Suprapubic skin (tissue), 4 donors: ENCODE measurements at regions not wholly inside any gene's neighbourhood (a gene's known extent, or its start where the extent isn't known, plus 50 kb on each side); places are given as distances from the start of the nearest gene placed in this dataset.

Experiments used
- DNase-seq, 2 donors: peaks; one replicate each; pipeline ENCODE4 v3.0.0-alpha.2; 2019; ENCODE audit warnings: low spot score in 2 of 2
- H3K27ac ChIP-seq: fragments of 200-600 bp; sonication (generic); one replicate; pipeline ENCODE4 v1.5.1; 2019
- H3K27me3 ChIP-seq: fragments of 200-600 bp; sonication (generic); one replicate; pipeline ENCODE4 v1.5.1; 2019
- H3K36me3 ChIP-seq: fragments of 200-600 bp; sonication (generic); one replicate; pipeline ENCODE4 v1.5.1; 2019
- H3K4me1 ChIP-seq: fragments of 200-600 bp; sonication (generic); one replicate; pipeline ENCODE4 v1.5.1; 2019
- H3K4me3 ChIP-seq: fragments of 200-600 bp; sonication (generic); one replicate; pipeline ENCODE4 v1.5.1; 2019; ENCODE audit warnings: mild to moderate bottlenecking
- H3K9me3 ChIP-seq: fragments of 200-600 bp; sonication (generic); one replicate; pipeline ENCODE4 v1.5.1; 2019
- CTCF ChIP-seq, 2 donors: fragments of 200-600 bp in 1 of 2; fragments of 450-650 bp in 1 of 2; sonication (generic) in 1 of 2; IDR thresholded peaks; one replicate each; pipeline ENCODE4 v1.5.1; 2016 to 2019; ENCODE audit warnings: antibody characterized with exemption in 2 of 2, mild to moderate bottlenecking in 1 of 2, moderate library complexity in 1 of 2
- EP300 ChIP-seq: sonication (generic); formaldehyde crosslinking; IDR thresholded peaks from one replicate; pipeline ENCODE4 v1.6.1; 2017; ENCODE audit warnings: antibody characterized with exemption
- POLR2A ChIP-seq, 2 donors: fragments of 450-650 bp; IDR thresholded peaks; one replicate each; pipeline ENCODE4 v1.6.1; 2017; ENCODE audit warnings: antibody characterized with exemption in 2 of 2, mild to moderate bottlenecking in 2 of 2, moderate library complexity in 2 of 2
- POLR2AphosphoS5 ChIP-seq, 3 donors: sonication (generic); formaldehyde crosslinking; IDR thresholded peaks; one replicate each; pipeline ENCODE4 v1.6.1; 2017; ENCODE audit warnings: antibody characterized with exemption in 3 of 3
- WGBS: methylation state at CpG from one replicate; pipeline ENCODE4 v1.1.5; 2018; 5-methylcytosine and 5-hydroxymethylcytosine counted together

GRCh38 chr2:179354739-179355537 lies 90.3 kb upstream of the SESTD1 start:
- TF ChIP-seq EP300 (no peak), POLR2A (IDR thresholded peaks at IDR 0.05) (no peak), POLR2AphosphoS5 (IDR thresholded peaks at IDR 0.05) (no peak), CTCF (IDR thresholded peaks at IDR 0.05) (no peak)
- Histone ChIP-seq H3K27me3 (no peaks in the 10 kb centered on the region), H3K4me1 (no peaks in the 10 kb centered on the region), H3K27ac (no peak overlapping the region), H3K9me3 (no peaks in the 10 kb centered on the region), H3K4me3 (no peak overlapping the region), H3K36me3 (no peaks in the 10 kb centered on the region)
- no peak for DNase-seq
- WGBS: 83% methylated on average over 1 of the region's 1 CpG

DNA sequence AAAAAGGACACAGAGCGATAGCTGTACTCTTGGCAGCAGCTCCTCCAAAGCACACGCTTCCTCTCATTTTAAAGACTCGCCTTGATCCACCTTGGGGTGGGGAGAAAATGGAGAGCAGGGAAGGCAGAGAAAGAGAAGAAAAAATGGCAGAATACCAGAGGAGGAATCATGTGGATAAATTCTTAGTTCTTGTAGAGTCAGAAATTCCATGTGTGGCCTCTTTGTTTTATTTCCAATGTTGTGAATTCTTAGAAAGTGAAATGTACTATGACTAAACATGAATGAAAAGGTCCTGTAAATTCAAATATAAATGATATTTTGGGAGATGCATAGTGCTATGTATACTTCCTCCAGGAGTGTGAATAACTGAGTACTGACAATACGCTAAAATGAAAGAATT lies 89.7 kb upstream of the SESTD1 start:
- WGBS: 91% methylated on average over 4 of the region's 4 CpGs
- no peak for DNase-seq
- Histone ChIP-seq H3K27ac (no peak overlapping the region), H3K4me3 (no peak overlapping the region), H3K4me1 (no peaks in the 10 kb centered on the region), H3K27me3 (no peaks in the 10 kb centered on the region), H3K9me3 (no peaks in the 10 kb centered on the region), H3K36me3 (no peaks in the 10 kb centered on the region)
- no peak for TF ChIP-seq POLR2A (IDR thresholded peaks at IDR 0.05)
- no peak for TF ChIP-seq EP300
- no peak for TF ChIP-seq POLR2AphosphoS5 (IDR thresholded peaks at IDR 0.05)
- TF ChIP-seq CTCF (IDR thresholded peaks at IDR 0.05): no peak

DNA sequence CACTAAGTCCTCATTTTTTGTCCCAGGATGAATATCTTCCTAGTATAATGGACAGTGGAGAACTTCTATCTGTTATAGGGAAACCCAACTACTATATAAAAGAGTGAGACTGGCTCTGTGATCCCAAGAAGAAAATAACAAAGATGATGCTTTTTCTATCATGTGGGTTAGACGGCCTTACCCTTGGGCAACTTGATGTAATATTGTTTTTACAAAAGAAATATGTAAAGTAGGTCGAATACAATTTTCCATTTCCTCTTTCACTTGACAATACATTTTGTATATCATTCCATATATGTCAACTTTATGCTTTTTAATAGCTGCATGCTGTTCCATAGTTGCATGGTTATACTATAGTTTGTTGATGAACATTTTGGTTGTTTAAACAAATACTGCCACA lies 87.5 kb upstream of the SESTD1 start:
- no peak for DNase-seq
- H3K4me1 ChIP-seq: no peaks in the 10 kb centered on the region
- TF ChIP-seq POLR2A (IDR thresholded peaks at IDR 0.05) (no peak), CTCF (IDR thresholded peaks at IDR 0.05) (no peak), EP300 (no peak), POLR2AphosphoS5 (IDR thresholded peaks at IDR 0.05) (no peak)
- no peaks in the 10 kb centered on the region for H3K9me3 ChIP-seq
- no peak overlapping the region for H3K27ac ChIP-seq
- H3K27me3 ChIP-seq: no peaks in the 10 kb centered on the region
- no peaks in the 10 kb centered on the region for H3K36me3 ChIP-seq
- 82% methylated on average over 2 of the region's 2 CpGs for WGBS
- H3K4me3 ChIP-seq: no peak overlapping the region

DNA sequence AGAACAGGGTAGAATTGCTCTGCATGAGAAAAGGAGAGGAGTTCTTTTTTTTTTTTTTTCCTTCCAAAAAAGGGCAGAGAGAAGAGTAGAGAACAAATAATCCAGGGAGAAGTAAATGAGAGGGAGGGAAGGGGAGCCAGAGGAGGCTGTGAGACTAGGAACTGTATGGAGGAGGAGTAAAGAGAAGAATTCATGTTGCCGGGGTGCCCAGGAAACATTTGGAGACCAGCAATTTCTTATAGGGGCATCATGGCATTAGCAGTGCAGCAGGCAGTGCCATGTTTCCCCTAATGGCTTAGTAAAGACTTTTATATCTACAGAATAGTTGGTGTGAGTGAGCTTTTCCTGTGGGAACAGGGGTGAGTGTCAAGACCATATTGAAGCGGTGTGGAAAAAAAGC lies 86.4 kb upstream of the SESTD1 start:
- TF ChIP-seq CTCF (IDR thresholded peaks at IDR 0.05): no peak
- TF ChIP-seq POLR2AphosphoS5 (IDR thresholded peaks at IDR 0.05): no peak
- TF ChIP-seq POLR2A (IDR thresholded peaks at IDR 0.05): no peak
- TF ChIP-seq EP300: no peak
- Histone ChIP-seq H3K36me3 (no peaks in the 10 kb centered on the region), H3K4me1 (no peaks in the 10 kb centered on the region), H3K4me3 (no peak overlapping the region), H3K27ac (no peak overlapping the region), H3K27me3 (no peaks in the 10 kb centered on the region), H3K9me3 (no peaks in the 10 kb centered on the region)
- DNase-seq: no peak
- 90% methylated on average over 2 of the region's 2 CpGs for WGBS

DNA sequence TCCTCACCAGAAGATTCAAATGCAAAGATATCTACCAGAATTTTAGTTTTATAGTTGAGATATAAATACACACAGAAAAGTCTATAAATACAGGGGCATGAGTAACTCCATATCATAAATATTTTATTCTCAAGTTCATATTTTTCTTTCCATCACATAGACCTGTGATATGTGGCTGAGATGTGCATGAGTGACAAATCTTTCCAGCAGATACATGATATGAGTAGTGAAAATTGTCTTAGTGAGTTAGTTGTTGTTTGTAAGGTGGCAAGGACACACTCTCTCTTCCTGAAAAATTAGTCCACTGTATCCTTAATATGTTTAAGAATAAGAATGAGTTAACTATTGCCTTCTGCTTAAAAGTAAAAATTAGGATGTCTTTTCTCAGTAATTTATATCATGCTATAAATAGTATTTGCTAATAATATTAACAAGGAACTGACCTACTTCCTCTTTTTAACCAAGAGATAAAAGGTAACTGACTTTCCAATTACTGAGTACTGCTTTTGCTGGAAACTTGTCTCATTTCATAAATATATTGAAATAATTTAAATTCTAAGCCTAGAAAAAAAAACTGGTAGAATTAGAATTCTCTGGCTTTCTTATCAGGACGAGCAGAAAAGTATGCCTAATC lies 85.2 kb upstream of the SESTD1 start:
- Histone ChIP-seq H3K4me1 (peaks cover 4% of the 10 kb centered on the region), H3K9me3 (no peaks in the 10 kb centered on the region), H3K27ac (no peak overlapping the region), H3K4me3 (no peak overlapping the region), H3K27me3 (no peaks in the 10 kb centered on the region), H3K36me3 (no peaks in the 10 kb centered on the region)
- no peak for DNase-seq
- no peak for TF ChIP-seq EP300
- no peak for TF ChIP-seq POLR2AphosphoS5 (IDR thresholded peaks at IDR 0.05)
- TF ChIP-seq CTCF (IDR thresholded peaks at IDR 0.05): no peak
- no peak for TF ChIP-seq POLR2A (IDR thresholded peaks at IDR 0.05)
- 35% methylated on average over 1 of the region's 1 CpG for WGBS
